Hematopoietic multipotent progenitor cell treated with erythropoietin and hydrocortisone succinate and interleukin-3 and kit ligand, for 6 days (in vitro differentiated cells): ENCODE measurements at regions not wholly inside any gene's neighbourhood (a gene's known extent, or its start where the extent isn't known, plus 50 kb on each side); places are given as distances from the start of the nearest gene placed in this dataset.

Experiments used
- DNase-seq: peaks from one replicate; pipeline ENCODE4 v3.0.0-alpha.2; 2015

DNA sequence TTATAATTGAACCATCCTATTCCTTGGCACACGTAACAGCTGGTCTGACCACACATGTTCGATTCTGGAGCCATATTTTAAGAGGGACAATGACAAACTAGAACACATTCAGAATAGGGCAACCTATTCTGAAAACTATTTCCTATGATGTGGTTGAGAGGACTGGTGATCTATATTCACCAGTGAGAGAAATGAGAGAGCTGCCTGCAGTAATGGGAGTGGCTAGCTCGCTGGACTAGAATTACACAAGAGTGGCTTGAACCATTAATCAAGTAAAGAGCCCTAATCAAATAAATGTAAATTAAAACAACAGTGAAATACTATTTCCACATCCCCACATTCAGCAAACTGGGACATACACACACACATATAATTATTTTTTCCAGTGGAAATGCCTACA is 55.3 kb upstream of the LY86 start:
- no peak for DNase-seq

DNA sequence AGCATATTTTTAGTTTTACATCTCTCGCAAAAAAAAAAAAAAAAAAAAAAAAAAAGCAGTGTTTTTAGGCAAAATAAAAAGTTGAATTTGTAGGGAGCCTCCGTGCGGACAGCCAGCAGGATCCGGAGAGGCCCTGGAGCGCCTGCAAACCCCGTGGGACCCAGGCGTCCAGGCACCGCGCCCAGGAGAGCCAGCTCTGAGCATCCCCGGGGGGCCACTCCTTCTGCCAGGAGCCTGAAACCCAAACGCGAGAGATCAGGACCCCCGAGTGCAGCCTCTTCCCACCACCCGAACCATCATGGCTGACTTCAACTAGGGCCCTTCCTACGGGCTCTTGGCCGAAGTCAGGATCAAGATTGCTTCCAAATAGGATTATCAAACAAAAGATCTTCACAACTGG is 54.1 kb upstream of the LY86 start:
- DNase-seq = no peak

DNA sequence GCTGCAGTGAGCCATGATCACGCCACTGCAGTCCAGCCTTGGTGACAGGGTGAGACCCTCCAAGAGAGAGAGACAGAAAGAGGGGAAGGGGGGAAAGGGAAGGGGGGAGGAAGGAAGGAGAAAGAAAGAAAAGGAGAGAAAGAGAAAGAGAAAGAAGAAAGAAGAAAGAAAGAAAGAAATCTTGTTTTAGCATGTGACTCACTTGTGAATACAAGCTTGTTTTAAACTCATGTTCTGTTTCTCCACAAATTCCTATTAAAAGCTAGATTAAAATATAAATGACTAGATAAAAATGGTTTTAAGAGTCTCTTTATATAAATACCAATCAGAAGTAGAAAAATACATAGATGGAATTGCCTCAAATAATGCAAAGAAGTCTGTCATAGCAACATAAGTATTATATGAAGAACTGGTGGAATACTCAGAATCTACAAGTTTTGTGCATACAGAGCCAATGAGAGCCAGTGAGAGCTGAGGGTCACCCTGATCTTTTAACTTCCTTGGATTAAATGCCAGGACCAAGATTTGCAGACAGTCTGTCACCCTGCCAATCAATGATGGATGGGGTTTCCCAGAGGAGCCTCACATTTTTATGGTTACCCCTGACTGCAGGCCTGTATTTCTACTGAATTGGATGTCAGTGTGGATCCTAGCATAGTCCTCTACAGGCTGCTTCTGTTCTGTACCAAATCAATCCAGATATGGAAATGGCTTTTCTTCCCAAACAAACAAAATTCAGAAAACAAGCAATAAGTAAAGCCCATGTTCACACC is 50.8 kb upstream of the LY86 start:
- no peak for DNase-seq

DNA sequence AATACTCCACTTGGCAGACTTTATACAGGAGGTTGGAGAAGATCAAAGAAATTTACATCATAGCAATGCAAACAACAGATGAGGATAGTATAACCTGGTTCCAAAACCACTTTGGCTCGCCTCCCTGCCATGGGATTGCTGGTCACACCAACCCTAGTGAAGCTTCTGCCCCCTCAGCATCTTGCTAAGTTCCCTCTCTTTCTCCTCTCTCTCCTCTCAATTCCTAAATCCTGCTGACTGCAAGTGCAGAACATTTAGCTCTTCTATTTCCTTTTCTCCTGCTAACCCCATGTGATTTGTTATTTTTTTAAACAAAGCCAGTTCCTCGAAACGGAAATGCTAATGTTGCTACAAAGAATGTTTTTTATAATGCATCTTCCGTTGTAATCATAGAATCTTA is 50.3 kb upstream of the LY86 start:
- DNase-seq = no peak
